Common myeloid progenitor, CD34-positive (primary cell): ENCODE measurements at regions not wholly inside any gene's neighbourhood (a gene's known extent, or its start where the extent isn't known, plus 50 kb on each side); places are given as distances from the start of the nearest gene placed in this dataset.

Experiments used
- CTCF ChIA-PET: fragments of 350-600 bp; sonication (Branson Sonifier 250); formaldehyde crosslinking; loops from one replicate; lab custom pipeline; 2021; ENCODE audit warnings: antibody characterized with exemption; lab: Charles Lee
- POLR2A ChIA-PET: fragments of 350-600 bp; sonication (Branson Sonifier 250); formaldehyde crosslinking; loops from one replicate; lab custom pipeline; 2021; ENCODE audit warnings: antibody characterized with exemption; lab: Charles Lee
- DNase-seq, 3 donors: peaks; one replicate each; pipeline versions ENCODE4 v3.0.0 to v3.0.0-alpha.2; 2013
- H3K27ac ChIP-seq, 2 experiments: 1 replicate in 1 of 2; 2 replicates in 1 of 2; pipeline ENCODE4 v1.7.0; 2013; ENCODE audit warnings: inconsistent platforms in 2 of 2, low read length in 2 of 2, mild to moderate bottlenecking in 2 of 2, low read depth in 1 of 2, moderate library complexity in 1 of 2; ENCODE audit not compliant: severe bottlenecking in 2 of 2, insufficient read depth in 1 of 2, poor library complexity in 1 of 2
- H3K27me3 ChIP-seq, 5 experiments: replicated peaks in 2 of 5; 1 replicate in 3 of 5; 2 replicates in 2 of 5; pipeline versions ENCODE4 v1.6.1 to v1.7.0; 2013; ENCODE audit warnings: low read length in 4 of 5, mild to moderate bottlenecking in 2 of 5, moderate library complexity in 2 of 5, inconsistent platforms in 1 of 5; ENCODE audit not compliant: insufficient read depth in 5 of 5, control insufficient read depth in 4 of 5
- H3K36me3 ChIP-seq, 4 experiments: 1 replicate in 2 of 4; 2 replicates in 2 of 4; pipeline versions ENCODE4 v1.6.1 to v1.7.0; 2013; ENCODE audit warnings: low read length in 3 of 4, control low read depth in 1 of 4, mild to moderate bottlenecking in 1 of 4; ENCODE audit not compliant: control insufficient read depth in 4 of 4, insufficient read depth in 4 of 4
- H3K4me1 ChIP-seq, 4 experiments: 1 replicate in 3 of 4; 2 replicates in 1 of 4; pipeline versions ENCODE4 v1.6.1 to v1.7.1; 2013; ENCODE audit warnings: low read length in 3 of 4, mild to moderate bottlenecking in 3 of 4, control low read depth in 1 of 4, inconsistent platforms in 1 of 4, moderate library complexity in 1 of 4; ENCODE audit not compliant: control insufficient read depth in 4 of 4, insufficient read depth in 4 of 4; ENCODE audit errors: control extremely low read depth in 1 of 4
- H3K4me3 ChIP-seq, 7 experiments: 1 replicate in 4 of 7; 2 replicates in 3 of 7; pipeline versions ENCODE4 v1.5.1 to v1.7.0; 2013; ENCODE audit warnings: mild to moderate bottlenecking in 7 of 7, low read length in 6 of 7, moderate library complexity in 6 of 7, inconsistent platforms in 2 of 7, low read depth in 2 of 7, control low read depth in 1 of 7; ENCODE audit not compliant: insufficient read depth in 4 of 7, control insufficient read depth in 1 of 7; ENCODE audit errors: extremely low read depth in 1 of 7
- H3K9me3 ChIP-seq, 5 experiments: 1 replicate in 4 of 5; 2 replicates in 1 of 5; pipeline versions ENCODE4 v1.6.1 to v1.7.1; 2013; ENCODE audit warnings: low read length in 4 of 5, mild to moderate bottlenecking in 2 of 5, inconsistent platforms in 1 of 5, low read depth in 1 of 5, moderate library complexity in 1 of 5; ENCODE audit not compliant: control insufficient read depth in 4 of 5, insufficient read depth in 2 of 5; ENCODE audit errors: control extremely low read depth in 1 of 5
- WGBS: methylation state at CpG from one replicate; pipeline ENCODE4 v1.1.5; 2013; ENCODE audit not compliant: insufficient coverage; 5-methylcytosine and 5-hydroxymethylcytosine counted together

- Histone ChIP-seq H3K4me1 (peaks cover 4 to 26% (median 11%) of the 10 kb centered on the region in 4 experiments), H3K27ac (no peak overlapping the region), H3K9me3 (peaks cover 0 to 5% (median 2%) of the 10 kb centered on the region in 5 experiments), H3K4me3 (no peak overlapping the region), H3K27me3 (peaks cover 0 to 1% (median 0%) of the 10 kb centered on the region in 5 experiments), H3K36me3 (no peaks in the 10 kb centered on the region)
- CTCF ChIA-PET, result interaction anchor here (0.7 to 2.3 kb wide), 6 partner anchors 9 to 330 kb away, joined by 3 to 7 read pairs (median 4); no protein-coding TSS in a partner anchor
- POLR2A ChIA-PET, result no interaction called here
- no CpG with 5 or more reads among the region's 2 CpGs for WGBS
- DNase-seq, result no peak
Observed at GRCh38 chr2:168356477-168356835, 99.6 kb upstream of the CERS6 start.

GRCh38 chr2:168357797-168358472, 98.1 kb upstream of the CERS6 start:
- no peak for DNase-seq
- no peak overlapping the region for H3K27ac ChIP-seq
- POLR2A ChIA-PET, result interaction anchor here (0.6 kb wide), 1 partner anchor 37 kb away, joined by 3 read pairs; no protein-coding TSS in a partner anchor

DNA sequence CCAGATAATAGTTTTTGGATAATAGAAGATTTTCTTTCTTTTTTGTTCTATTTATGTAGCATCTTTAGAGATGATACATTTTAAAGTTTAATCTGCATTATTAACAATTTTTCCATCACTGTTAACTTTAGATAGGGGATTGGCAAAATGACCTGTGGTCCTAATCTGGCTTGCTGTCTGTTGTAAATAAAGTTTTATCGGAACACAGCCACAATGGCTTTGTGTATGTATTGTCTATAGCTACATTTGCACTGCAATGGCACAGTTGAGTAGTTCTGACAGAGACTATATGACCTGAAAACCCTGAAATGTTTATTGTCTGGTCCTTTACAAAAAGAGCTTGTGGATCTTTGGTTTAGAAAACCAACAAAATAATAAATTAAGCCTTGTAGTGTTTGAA, 97.0 kb upstream of the CERS6 start:
- H3K4me3 ChIP-seq, result no peak overlapping the region
- no peak for DNase-seq
- no peaks in the 10 kb centered on the region for H3K36me3 ChIP-seq
- H3K4me1 ChIP-seq, result peaks cover 4 to 21% (median 9%) of the 10 kb centered on the region in 4 experiments
- H3K27me3 ChIP-seq, result peaks cover 0 to 1% (median 0%) of the 10 kb centered on the region in 5 experiments
- no peaks in the 10 kb centered on the region for H3K9me3 ChIP-seq
- no peak overlapping the region for H3K27ac ChIP-seq
- ChIA-PET POLR2A (no interaction called here), CTCF (interaction anchor here (1.2 kb wide), 1 partner anchor 346 kb away, joined by 4 read pairs; no protein-coding TSS in a partner anchor)
- no CpG with 5 or more reads among the region's 1 CpG for WGBS

More at GRCh38 chr2:168357797-168358472, 98.1 kb upstream of the CERS6 start:
- H3K4me1 ChIP-seq, result peaks cover 4 to 26% (median 11%) of the 10 kb centered on the region in 4 experiments
- H3K9me3 ChIP-seq, result peaks cover 0 to 4% (median 0%) of the 10 kb centered on the region in 5 experiments
- H3K36me3 ChIP-seq, result no peaks in the 10 kb centered on the region
- CTCF ChIA-PET, result interaction anchor here (1.8 to 2.1 kb wide), 2 partner anchors 11 to 14 kb away, joined by 4 to 7 read pairs; no protein-coding TSS in a partner anchor
- WGBS, result no CpG with 5 or more reads among the region's 3 CpGs
- H3K27me3 ChIP-seq, result peaks cover 0 to 1% (median 0%) of the 10 kb centered on the region in 5 experiments
- H3K4me3 ChIP-seq, result no peak overlapping the region

DNA sequence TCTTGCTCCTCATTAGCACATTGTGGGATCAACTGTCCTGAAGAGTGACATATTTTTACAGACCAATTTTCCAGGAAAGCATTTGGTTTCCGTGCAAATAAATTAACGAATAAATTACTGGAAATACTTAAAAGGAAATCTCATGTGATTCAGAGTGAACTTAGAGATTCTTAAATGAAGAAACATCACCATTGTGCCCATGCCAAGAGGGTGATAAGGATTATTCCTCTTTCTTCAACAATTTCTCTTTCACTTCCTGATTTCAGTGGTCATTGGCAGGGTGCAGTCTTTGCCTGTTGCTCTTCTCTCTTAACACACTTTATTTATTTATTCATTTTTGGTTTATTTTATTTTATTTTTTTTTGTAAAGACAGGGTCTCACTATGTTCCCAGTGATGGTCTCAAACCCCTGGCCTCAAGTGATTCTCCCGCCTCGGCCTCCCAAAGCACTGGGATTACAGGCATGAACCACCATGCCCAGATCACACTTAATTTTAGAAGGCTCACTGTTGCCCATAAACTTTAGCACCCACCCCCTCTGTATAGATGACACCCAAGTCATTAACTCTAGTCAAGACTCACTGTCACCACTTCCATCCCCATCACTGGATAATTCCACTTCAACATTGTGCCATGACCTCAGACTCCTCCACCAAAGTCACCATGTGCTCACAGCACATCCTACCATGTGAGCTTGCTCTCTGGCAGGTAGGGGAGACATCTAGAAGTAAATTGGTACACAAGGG, 92.6 kb upstream of the CERS6 start:
- peak in 2 of 3 donors; percentile 26 to 44 for DNase-seq
- no peak overlapping the region for H3K4me3 ChIP-seq
- POLR2A ChIA-PET, result no interaction called here
- H3K36me3 ChIP-seq, result no peaks in the 10 kb centered on the region
- H3K4me1 ChIP-seq, result no peaks in the 10 kb centered on the region
- CTCF ChIA-PET, result interaction anchor here (0.9 kb wide), 1 partner anchor 15 kb away, joined by 3 read pairs; no protein-coding TSS in a partner anchor
- WGBS, result 100% methylated on average over 2 of the region's 4 CpGs
- H3K27ac ChIP-seq, result no peak overlapping the region
- H3K9me3 ChIP-seq, result no peaks in the 10 kb centered on the region
- no peaks in the 10 kb centered on the region for H3K27me3 ChIP-seq

- Histone ChIP-seq H3K27ac (no peak overlapping the region), H3K9me3 (no peaks in the 10 kb centered on the region), H3K27me3 (no peaks in the 10 kb centered on the region), H3K4me3 (no peak overlapping the region), H3K4me1 (no peaks in the 10 kb centered on the region), H3K36me3 (no peaks in the 10 kb centered on the region)
- DNase-seq, result no peak
- WGBS, result 100% methylated on average over 4 of the region's 6 CpGs
- CTCF ChIA-PET, result interaction anchor here (0.7 to 1.1 kb wide), 2 partner anchors 9 to 15 kb away, joined by 3 read pairs; no protein-coding TSS in a partner anchor
- POLR2A ChIA-PET, result no interaction called here
Observed at GRCh38 chr2:168365094-168365621, 90.9 kb upstream of the CERS6 start.

DNA sequence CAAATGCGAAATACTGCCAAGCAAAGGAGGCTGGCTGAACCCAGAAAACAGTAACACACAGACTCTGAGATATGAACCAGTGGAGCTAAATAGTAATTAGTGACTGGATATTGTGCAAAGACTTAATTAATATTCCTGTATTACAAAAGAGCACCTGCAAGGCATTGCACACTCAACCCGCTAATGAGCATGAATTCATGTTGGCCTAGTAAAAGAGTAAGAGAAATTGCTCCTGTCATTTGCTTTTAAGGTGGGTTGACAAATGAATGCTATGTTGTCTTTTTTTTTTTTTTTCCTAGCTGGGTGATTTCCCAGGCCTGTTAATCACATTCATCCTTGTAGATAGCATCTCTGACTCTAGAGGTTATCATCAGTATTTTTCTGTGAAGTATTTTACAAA, 87.0 kb upstream of the CERS6 start:
- no peaks in the 10 kb centered on the region for H3K27me3 ChIP-seq
- DNase-seq, result no peak
- H3K27ac ChIP-seq, result no peak overlapping the region
- H3K9me3 ChIP-seq, result peaks cover 0 to 6% (median 0%) of the 10 kb centered on the region in 5 experiments
- no CpG with 5 or more reads among the region's 2 CpGs for WGBS
- ChIA-PET POLR2A (interaction anchor here (0.6 kb wide), 1 partner anchor 288 kb away, joined by 4 read pairs; no protein-coding TSS in a partner anchor), CTCF (interaction anchor here (1.8 kb wide), 1 partner anchor 22 kb away, joined by 4 read pairs; no protein-coding TSS in a partner anchor)
- H3K36me3 ChIP-seq, result no peaks in the 10 kb centered on the region
- H3K4me1 ChIP-seq, result peaks cover 0 to 7% (median 2%) of the 10 kb centered on the region in 4 experiments
- H3K4me3 ChIP-seq, result no peak overlapping the region
